ENCODE measurements at regions not wholly inside any gene's neighbourhood (a gene's known extent, or its start where the extent isn't known, plus 50 kb on each side); places are given as distances from the start of the nearest gene placed in this dataset.
A peak's percentile ranks its signal among the peaks of the same experiment; 100 is the strongest.

DNA sequence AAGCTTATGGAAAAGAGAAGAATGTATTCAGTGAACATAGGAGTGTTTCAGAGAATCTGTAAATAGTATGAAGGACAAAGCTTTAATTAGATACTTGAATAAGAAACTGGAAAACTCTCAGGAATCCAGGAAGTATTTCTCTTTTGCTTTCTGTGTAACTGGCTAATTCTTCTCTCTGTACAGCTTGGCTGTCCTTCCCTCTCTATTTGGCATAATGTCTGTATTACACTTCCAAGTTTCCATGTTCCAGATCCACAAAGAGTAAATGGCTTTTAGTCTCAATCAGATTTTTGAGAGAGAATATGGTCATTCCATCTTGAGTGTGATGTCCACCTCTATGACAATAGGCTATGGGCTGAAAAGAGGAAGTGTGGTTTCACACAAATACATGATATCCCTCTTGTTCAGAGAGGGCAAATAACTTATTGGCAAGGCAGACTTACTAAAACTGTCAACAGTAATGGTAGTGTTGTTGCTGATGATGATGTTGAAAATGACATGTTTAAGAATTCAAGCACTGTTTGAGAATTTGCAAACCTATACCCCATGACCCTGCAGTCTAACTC, 129.2 kb upstream of the ERBB4 start:
- H3K4me3 ChIP-seq (ENCODE audit: severe bottlenecking), result no peak overlapping the region
- ATAC-seq (ENCODE audit: low read depth), result no peak
- H3K4me1 ChIP-seq (ENCODE audit: insufficient read depth, poor library complexity, severe bottlenecking), result no peaks in the 10 kb centered on the region
- H3K36me3 ChIP-seq (ENCODE audit: low read depth), result no peaks in the 10 kb centered on the region
- H3K9me3 ChIP-seq (ENCODE audit: severe bottlenecking), result no peaks in the 10 kb centered on the region
- DNase-seq (ENCODE audit: low spot score), result no peak
- no peak for TF ChIP-seq CTCF (IDR thresholded peaks at IDR 0.05; ENCODE audit: poor library complexity, severe bottlenecking)
- H3K27ac ChIP-seq (ENCODE audit: poor library complexity, severe bottlenecking), result no peak overlapping the region
- H3K27me3 ChIP-seq (ENCODE audit: insufficient read depth, poor library complexity, severe bottlenecking), result no peaks in the 10 kb centered on the region

- H3K36me3 ChIP-seq (ENCODE audit: low read depth), result no peaks in the 10 kb centered on the region
- no peak for ATAC-seq (ENCODE audit: low read depth)
These were observed 127.3 kb upstream of the ERBB4 start for GRCh38 chr2:212665948-212666347.

DNA sequence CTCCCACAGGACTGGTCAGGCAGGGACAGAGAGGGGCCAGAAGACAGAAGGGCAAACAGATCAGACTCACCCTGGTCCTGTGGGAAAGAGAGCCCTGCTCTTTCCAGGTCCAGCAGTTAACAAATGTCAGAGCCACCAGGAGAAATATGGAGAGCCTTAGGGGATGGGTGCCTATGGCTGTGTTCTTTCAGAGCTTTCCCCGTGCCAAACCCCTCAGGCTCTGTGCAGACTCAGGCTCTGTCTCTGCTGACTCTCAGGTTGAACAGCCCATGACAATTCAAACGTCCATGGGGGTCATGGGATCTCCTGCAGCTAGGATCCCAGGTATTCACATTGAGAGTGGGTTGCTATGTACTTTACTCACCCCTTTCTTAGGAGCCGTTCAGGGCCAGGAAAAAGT, 120.8 kb upstream of the ERBB4 start:
- Histone ChIP-seq H3K36me3 (ENCODE audit: low read depth) (no peaks in the 10 kb centered on the region), H3K27ac (ENCODE audit: poor library complexity, severe bottlenecking) (no peak overlapping the region), H3K4me3 (ENCODE audit: severe bottlenecking) (no peak overlapping the region), H3K9me3 (ENCODE audit: severe bottlenecking) (no peaks in the 10 kb centered on the region), H3K27me3 (ENCODE audit: insufficient read depth, poor library complexity, severe bottlenecking) (no peaks in the 10 kb centered on the region), H3K4me1 (ENCODE audit: insufficient read depth, poor library complexity, severe bottlenecking) (no peaks in the 10 kb centered on the region)
- ATAC-seq (ENCODE audit: low read depth) (no peak), DNase-seq (ENCODE audit: low spot score) (no peak)
- TF ChIP-seq CTCF (IDR thresholded peaks at IDR 0.05; ENCODE audit: poor library complexity, severe bottlenecking), result no peak

More at GRCh38 chr2:212665948-212666347, 127.3 kb upstream of the ERBB4 start:
- H3K4me3 ChIP-seq (ENCODE audit: severe bottlenecking), result no peak overlapping the region
- H3K9me3 ChIP-seq (ENCODE audit: severe bottlenecking), result no peaks in the 10 kb centered on the region
- no peaks in the 10 kb centered on the region for H3K4me1 ChIP-seq (ENCODE audit: insufficient read depth, poor library complexity, severe bottlenecking)
- TF ChIP-seq CTCF (IDR thresholded peaks at IDR 0.05; ENCODE audit: poor library complexity, severe bottlenecking), result no peak
- H3K27me3 ChIP-seq (ENCODE audit: insufficient read depth, poor library complexity, severe bottlenecking), result no peaks in the 10 kb centered on the region
- H3K27ac ChIP-seq (ENCODE audit: poor library complexity, severe bottlenecking), result no peak overlapping the region
- DNase-seq (ENCODE audit: low spot score), result no peak

DNA sequence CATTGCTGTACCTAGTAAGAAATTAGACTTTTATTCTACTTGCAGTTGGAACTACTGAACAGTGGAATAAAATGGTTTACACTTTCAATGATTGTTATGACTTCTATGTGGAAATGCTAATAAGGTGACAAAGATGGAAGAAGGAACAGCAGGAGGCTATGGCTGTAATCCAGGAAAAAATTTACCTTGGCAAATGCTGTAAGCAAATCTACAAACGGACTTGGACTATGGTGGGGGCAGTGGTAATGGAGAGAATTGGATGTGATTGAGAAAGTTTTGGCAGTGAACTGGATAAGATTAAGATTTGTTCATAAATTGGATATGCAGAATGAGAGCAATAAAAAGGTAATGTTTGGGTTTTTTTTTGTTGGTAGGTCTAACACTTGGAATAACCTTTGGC, 111.0 kb upstream of the ERBB4 start:
- no peak overlapping the region for H3K27ac ChIP-seq (ENCODE audit: poor library complexity, severe bottlenecking)
- H3K36me3 ChIP-seq (ENCODE audit: low read depth), result no peaks in the 10 kb centered on the region
- no peaks in the 10 kb centered on the region for H3K27me3 ChIP-seq (ENCODE audit: insufficient read depth, poor library complexity, severe bottlenecking)
- DNase-seq (ENCODE audit: low spot score) (no peak), ATAC-seq (ENCODE audit: low read depth) (no peak)
- no peak for TF ChIP-seq CTCF (IDR thresholded peaks at IDR 0.05; ENCODE audit: poor library complexity, severe bottlenecking)
- peaks cover 15% of the 10 kb centered on the region for H3K4me1 ChIP-seq (ENCODE audit: insufficient read depth, poor library complexity, severe bottlenecking)
- H3K4me3 ChIP-seq (ENCODE audit: severe bottlenecking), result no peak overlapping the region
- H3K9me3 ChIP-seq (ENCODE audit: severe bottlenecking), result no peaks in the 10 kb centered on the region

- Histone ChIP-seq H3K4me3 (ENCODE audit: severe bottlenecking) (no peak overlapping the region), H3K27me3 (ENCODE audit: insufficient read depth, poor library complexity, severe bottlenecking) (no peaks in the 10 kb centered on the region), H3K9me3 (ENCODE audit: severe bottlenecking) (no peaks in the 10 kb centered on the region), H3K4me1 (ENCODE audit: insufficient read depth, poor library complexity, severe bottlenecking) (peaks cover 15% of the 10 kb centered on the region), H3K36me3 (ENCODE audit: low read depth) (no peaks in the 10 kb centered on the region), H3K27ac (ENCODE audit: poor library complexity, severe bottlenecking) (peak overlapping the region; percentile 60)
- DNase-seq (ENCODE audit: low spot score) (no peak), ATAC-seq (ENCODE audit: low read depth) (peak; percentile 100)
- TF ChIP-seq CTCF (IDR thresholded peaks at IDR 0.05; ENCODE audit: poor library complexity, severe bottlenecking), result no peak
These were observed 108.2 kb upstream of the ERBB4 start for GRCh38 chr2:212646698-212647366.
